T-helper 2 cell treated with Interferon-gamma antibody and Interleukin-4, amounts not matched to agents 100 ng/mL and 5 ng/mL, for 36 hours (primary cell): ENCODE measurements at regions not wholly inside any gene's neighbourhood (a gene's known extent, or its start where the extent isn't known, plus 50 kb on each side); places are given as distances from the start of the nearest gene placed in this dataset.
"Not testable (repeated sequence)": the region's sequence is repeated elsewhere in the genome, so short reads cannot be mapped to it uniquely, and the experiment has no call there.

Experiments
- intact Hi-C: fragments of 100-400 bp; cut with micrococcal nuclease; formaldehyde crosslinking; loops from one replicate; pipeline ENCODE4 v1.15.1; 2023

GRCh38 chr6:114952229-114952628, 609.4 kb upstream of the HS3ST5 start:
- intact Hi-C loops, result no loop called here

GRCh38 chr6:114945392-114945791, 602.6 kb upstream of the HS3ST5 start:
- intact Hi-C loops, result no loop called here

DNA sequence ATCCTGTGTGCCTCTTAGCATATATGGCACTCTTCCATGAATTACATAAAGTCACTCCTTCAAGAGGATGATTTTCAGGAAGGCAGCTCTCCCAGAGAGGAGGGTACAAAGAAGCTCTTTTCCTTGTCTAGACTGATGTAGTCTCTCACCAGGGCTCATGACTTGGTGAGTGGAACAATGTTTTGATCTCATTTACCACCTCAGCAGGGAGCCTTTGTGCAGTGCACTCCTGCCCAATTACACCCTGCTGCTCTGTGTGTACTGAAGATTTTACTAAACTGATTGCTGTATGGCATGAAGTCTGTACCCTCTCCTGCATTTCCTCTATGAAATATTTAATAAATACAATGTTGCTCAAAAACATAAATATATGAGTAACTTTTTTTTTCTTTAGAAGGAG, 598.3 kb upstream of the HS3ST5 start:
- intact Hi-C loops, result no loop called here

- intact Hi-C loops, result no loop called here
Measured at GRCh38 chr6:114940181-114940580, 597.4 kb upstream of the HS3ST5 start.

- intact Hi-C loops, result no loop called here
Measured at GRCh38 chr6:114939630-114940029, 596.8 kb upstream of the HS3ST5 start.

GRCh38 chr6:114936080-114936479, 593.3 kb upstream of the HS3ST5 start:
- intact Hi-C loops, result no loop called here

DNA sequence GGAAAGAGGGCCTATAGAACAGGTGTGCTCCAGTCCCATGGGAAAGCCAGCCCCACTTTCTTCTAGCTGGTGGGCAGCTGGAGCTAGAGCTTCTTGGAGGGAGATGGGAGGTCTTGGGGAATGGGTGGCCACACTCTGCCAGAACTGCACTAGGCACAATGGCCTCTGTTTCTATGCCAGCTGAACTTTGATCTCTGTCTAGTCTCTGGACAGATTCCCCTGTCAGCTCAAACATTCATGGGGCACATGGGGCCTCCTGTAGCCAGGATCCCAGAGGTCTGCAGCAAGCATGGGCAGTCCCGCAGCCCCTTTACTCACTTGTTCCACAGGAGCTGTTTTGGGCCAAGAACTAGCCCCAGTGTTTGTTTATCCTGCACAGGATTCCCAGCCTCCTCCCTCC, 591.3 kb upstream of the HS3ST5 start:
- intact Hi-C loops, result no loop called here

- intact Hi-C loops, result not testable (repeated sequence)
Measured at GRCh38 chr6:114928731-114929130, 585.9 kb upstream of the HS3ST5 start.

- intact Hi-C loops, result no loop called here
Measured at GRCh38 chr6:114906096-114906495, 563.3 kb upstream of the HS3ST5 start.

- intact Hi-C loops, result no loop called here
Measured at GRCh38 chr6:114897536-114897935, 554.7 kb upstream of the HS3ST5 start.

DNA sequence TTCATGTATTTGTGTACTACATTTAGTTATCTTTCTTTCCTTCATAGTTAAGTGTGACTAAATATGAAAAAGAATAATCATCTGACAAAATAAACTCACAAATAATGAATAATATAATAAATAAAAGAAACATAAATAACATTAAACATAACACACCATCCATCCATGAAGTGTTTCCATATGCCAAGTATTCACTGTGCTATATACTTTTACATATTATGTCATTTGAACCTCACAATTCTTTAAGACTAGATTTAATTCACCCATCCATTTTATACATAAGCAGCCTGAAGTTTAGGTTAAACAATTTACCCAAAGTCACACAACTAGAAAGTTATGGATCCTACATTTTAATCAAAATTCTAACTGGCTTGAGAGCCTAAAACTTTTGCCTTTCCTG, 549.4 kb upstream of the HS3ST5 start:
- intact Hi-C loops, result no loop called here

DNA sequence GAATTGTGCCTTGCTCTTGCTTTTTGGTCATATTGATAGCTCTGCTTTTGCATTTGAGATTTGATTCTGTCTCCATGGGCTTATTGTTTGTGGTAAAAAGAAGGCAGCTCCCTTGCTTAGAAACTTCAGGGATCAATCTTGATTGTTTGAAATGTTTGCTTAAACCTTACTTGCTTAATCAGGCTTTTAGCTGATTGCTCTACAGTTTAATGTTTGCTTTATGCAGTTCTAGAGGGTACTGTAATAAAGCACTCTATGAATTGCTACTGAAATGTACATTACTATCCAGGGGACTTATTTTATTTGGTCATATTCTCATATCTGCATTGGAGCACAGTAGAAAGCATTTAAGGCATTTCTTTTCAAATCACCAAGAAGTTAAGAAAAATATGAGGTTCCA, 545.4 kb upstream of the HS3ST5 start:
- intact Hi-C loops, result no loop called here

DNA sequence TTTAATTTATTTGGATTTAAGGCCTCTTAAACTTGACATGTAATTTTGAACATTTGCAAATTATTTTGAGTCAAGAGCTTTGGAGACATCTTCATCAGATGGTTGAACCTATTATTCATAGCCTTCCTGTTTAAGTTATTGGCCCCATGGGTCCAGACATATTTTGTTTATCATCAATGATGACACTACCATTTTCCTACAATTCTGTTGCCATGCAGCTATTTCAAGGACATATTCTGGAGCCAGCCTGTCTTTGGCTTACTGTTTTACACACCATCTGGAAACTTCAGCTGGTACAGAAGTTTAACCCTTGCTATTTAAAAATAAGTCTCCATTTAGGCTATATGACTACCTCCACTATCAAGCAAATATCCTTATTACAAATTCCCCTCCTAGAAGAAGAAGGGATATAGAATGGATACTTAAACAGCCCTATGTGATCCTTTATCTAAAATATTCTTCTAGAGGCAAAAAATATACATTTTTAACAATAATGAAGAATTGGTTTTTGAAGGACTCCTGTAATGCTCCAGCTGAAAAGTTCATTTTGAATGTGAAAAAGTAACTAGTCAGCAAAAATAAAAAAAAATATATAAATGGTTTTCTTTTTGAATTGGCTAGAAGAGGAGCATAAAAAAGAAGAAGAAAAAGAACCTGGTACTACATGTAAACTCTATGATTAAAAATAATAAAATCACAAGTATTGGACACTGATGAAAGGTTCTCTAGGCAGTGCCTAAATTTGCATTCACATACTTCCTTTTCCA, 544.0 kb upstream of the HS3ST5 start:
- intact Hi-C loops, result no loop called here

- intact Hi-C loops, result no loop called here
Measured at GRCh38 chr6:114879693-114880092, 536.9 kb upstream of the HS3ST5 start.

DNA sequence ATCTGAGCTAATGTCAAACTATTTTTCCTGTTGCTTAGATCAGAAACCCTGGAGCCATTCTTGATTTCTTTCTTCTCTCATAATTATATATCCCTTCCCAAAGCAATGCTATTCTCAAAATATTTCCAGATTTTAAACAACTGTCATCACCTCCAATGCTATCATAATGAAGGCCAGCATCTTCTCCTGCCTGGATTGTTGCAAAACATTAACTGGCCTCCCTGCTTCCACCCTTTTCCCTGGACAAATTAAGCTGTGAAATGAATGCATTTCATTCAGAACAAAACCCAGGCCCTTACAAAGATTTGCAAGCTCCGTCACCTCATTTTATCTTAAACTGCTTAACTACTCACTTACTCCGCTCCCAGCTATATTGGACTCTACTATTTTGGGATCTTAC, 535.3 kb upstream of the HS3ST5 start:
- intact Hi-C loops, result no loop called here

DNA sequence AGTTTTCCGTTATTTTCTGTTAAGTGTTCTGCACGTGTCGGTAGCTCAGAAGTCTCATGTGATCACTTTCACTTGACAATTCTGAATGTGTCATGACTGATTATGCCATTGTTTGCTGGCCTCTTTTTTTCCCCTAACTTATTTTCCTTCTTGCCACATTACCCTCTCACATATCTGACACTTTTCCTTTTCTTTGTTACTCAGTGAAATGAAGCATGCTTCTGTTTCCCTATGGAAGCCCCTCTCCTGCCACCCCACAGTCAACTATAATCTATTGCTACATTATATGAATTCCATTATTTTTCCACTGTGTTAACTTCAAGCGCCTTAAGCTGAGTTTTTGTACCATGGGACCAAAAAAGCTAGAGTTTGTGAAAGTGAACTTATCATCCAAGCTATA, 531.6 kb upstream of the HS3ST5 start:
- intact Hi-C loops, result no loop called here

DNA sequence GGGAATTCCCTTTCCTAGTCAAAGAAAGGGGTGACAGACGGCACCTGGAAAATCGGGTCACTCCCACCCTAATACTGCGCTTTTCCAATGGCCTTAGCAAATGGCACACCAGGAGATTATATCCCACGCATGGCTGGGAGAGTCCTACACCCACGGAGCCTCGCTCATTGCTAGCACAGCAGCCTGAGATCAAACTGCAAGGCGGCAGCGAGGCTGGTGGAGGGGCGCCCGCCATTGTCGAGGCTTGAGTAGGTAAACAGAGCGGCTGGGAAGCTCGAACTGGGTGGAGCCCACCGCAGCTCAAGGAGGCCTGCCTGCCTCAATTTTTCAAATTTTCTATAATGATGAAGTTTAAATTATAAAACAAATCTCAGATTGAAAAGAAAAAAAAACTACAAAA, 522.7 kb upstream of the HS3ST5 start:
- intact Hi-C loops, result not testable (repeated sequence)

- intact Hi-C loops, result no loop called here
Measured at GRCh38 chr6:114863610-114864009, 520.8 kb upstream of the HS3ST5 start.

DNA sequence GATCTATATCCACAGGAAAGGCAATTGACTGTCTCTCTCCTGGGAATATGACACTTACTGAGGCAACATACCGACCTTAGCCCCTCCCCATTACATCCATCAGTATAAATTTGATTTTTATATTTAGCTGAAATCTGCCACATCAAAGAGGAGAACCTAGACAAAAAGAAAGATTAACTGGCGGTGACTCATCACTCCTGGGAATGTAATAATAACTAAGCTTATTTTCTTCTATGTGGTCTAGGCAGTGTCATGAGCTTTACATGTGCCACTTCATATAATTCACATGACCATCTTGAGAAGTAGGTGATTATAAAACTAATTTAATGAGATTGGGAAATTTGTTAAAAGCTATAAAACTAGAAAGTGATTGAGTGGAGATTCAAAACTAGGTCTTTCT, 520.0 kb upstream of the HS3ST5 start:
- intact Hi-C loops, result no loop called here

DNA sequence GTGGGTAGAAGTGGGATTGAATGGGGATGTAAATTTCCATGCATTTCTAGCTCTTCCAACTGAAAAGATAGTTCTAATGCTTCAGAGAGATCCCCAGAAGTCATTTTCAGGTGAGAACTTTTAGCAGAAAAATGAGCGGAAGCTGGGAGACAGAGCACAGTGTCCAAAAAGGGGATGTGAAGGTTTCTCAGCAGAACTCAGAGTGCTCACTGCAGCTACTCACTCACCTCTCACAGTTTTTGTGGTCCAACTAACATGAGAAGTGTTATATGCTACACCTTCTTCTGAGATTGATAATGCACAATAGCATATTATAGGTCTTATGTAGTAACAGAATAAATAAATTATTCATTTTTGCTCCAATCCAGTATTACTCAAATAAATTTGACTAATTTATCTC, 519.2 kb upstream of the HS3ST5 start:
- intact Hi-C loops, result no loop called here

GRCh38 chr6:114844359-114844758, 501.5 kb upstream of the HS3ST5 start:
- intact Hi-C loops, result no loop called here

GRCh38 chr6:114839019-114839418, 496.2 kb upstream of the HS3ST5 start:
- intact Hi-C loops, result no loop called here

- intact Hi-C loops, result no loop called here
Measured at GRCh38 chr6:114833211-114833610, 490.4 kb upstream of the HS3ST5 start.

DNA sequence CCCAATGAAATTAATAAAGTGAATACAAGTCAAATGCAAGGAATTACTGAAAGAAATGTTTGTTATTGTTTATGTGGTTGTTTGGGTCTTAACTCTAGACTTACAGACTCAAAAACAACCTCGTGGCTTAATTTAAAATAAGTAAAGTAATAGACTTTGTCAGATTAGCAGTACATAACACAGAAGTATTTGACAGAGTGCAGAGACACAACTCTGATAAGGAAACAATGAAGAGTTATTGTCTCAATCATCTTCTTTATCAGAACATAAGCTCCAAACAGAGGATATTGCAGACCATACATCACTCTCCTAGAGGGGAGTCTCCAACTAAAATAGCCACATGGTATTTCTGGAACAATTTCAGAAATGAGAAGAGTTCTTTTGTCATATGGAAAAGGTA, 487.7 kb upstream of the HS3ST5 start:
- intact Hi-C loops, result no loop called here
